Kasumi-1 (cell line): ENCODE measurements at regions not wholly inside any gene's neighbourhood (a gene's known extent, or its start where the extent isn't known, plus 50 kb on each side); places are given as distances from the start of the nearest gene placed in this dataset.

Source experiments
- DNase-seq, 2 experiments: peaks; one replicate each; lab custom pipeline; 2025; lab: John Stamatoyannopoulos, UW

- DNase-seq: no peak
Observed at GRCh38 chr9:673264-673965, 168.1 kb upstream of the DMRT1 start.

- no peak for DNase-seq
Observed at GRCh38 chr9:673966-674526, 167.5 kb upstream of the DMRT1 start.

- no peak for DNase-seq
Observed at GRCh38 chr9:675697-676370, 165.7 kb upstream of the DMRT1 start.

- DNase-seq: no peak
Observed at GRCh38 chr9:676780-677438, 164.6 kb upstream of the DMRT1 start.

GRCh38 chr9:677461-678097 lies 163.9 kb upstream of the DMRT1 start:
- DNase-seq: no peak

- DNase-seq: no peak
Observed at GRCh38 chr9:678897-679296, 162.6 kb upstream of the DMRT1 start.

GRCh38 chr9:679462-679861 lies 162.0 kb upstream of the DMRT1 start:
- DNase-seq: no peak

GRCh38 chr9:680106-680505 lies 161.4 kb upstream of the DMRT1 start:
- DNase-seq: no peak

GRCh38 chr9:682633-683508 lies 158.6 kb upstream of the DMRT1 start:
- no peak for DNase-seq

- DNase-seq: no peak
Observed at GRCh38 chr9:683509-684021, 157.9 kb upstream of the DMRT1 start.

GRCh38 chr9:684054-684890 lies 157.2 kb upstream of the DMRT1 start:
- no peak for DNase-seq

- peak; percentile 29 to 31 for DNase-seq
Observed at GRCh38 chr9:684941-685340, 156.6 kb upstream of the DMRT1 start.

GRCh38 chr9:686321-686813 lies 155.1 kb upstream of the DMRT1 start:
- no peak for DNase-seq

GRCh38 chr9:687034-687785 lies 154.3 kb upstream of the DMRT1 start:
- no peak for DNase-seq

GRCh38 chr9:687994-688393 lies 153.5 kb upstream of the DMRT1 start:
- no peak for DNase-seq

- no peak for DNase-seq
Observed at GRCh38 chr9:690517-691111, 150.9 kb upstream of the DMRT1 start.

GRCh38 chr9:691825-692400 lies 149.6 kb upstream of the DMRT1 start:
- no peak for DNase-seq

GRCh38 chr9:692636-693129 lies 148.8 kb upstream of the DMRT1 start:
- DNase-seq: no peak
